ENCODE measurements at regions not wholly inside any gene's neighbourhood (a gene's known extent, or its start where the extent isn't known, plus 50 kb on each side); places are given as distances from the start of the nearest gene placed in this dataset.
A peak's percentile ranks its signal among the peaks of the same experiment; 100 is the strongest.

DNA sequence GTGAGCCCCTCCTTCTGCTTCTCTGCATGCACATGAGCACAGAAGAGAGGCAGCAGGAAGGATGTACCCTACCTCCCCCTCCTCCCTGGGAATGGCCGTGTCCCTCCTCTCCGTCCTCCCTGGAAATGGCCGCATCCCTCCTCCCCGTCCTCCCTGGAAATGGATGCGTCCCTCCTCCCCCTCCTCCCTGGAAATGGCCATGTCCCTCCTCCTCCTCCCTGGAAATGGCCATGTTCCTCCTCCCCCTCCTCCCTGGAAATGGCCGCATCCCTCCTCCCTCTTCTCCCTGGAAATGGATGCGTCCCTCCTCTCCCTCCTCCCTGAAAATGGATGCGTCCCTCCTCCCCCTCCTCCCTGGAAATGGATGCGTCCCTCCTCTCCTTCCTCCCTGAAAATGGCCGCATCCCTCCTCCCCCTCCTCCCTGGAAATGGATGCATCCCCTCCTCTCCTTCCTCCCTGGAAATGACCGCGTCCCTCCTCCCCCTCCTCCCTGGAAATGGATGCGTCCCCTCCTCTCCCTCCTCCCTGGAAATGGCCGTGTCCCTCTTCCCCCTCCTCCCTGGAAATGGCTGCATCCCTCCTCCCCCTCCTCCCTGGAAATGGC, 428.6 kb downstream of the AACS start:
- Histone ChIP-seq H3K9ac (ENCODE audit: low read length in 3 of 3) (no peak overlapping the region), H3K27me3 (ENCODE audit: control insufficient read depth, insufficient read depth, low read length) (no peaks in the 10 kb centered on the region), H3K4me3 (ENCODE audit: low read length in 3 of 3) (no peak overlapping the region), H3K9me3 (ENCODE audit: control insufficient read depth in 2 of 3, insufficient read depth in 1 of 3, low read length in 3 of 3) (no peaks in the 10 kb centered on the region), H3K27ac (ENCODE audit: low read depth in 2 of 2, low read length in 2 of 2) (no peak overlapping the region), H3K4me1 (ENCODE audit: control insufficient read depth in 2 of 3, insufficient read depth in 2 of 3, low read depth in 1 of 3, low read length in 3 of 3) (no peaks in the 10 kb centered on the region), H3K36me3 (ENCODE audit: control insufficient read depth in 2 of 3, insufficient read depth in 3 of 3, low read length in 3 of 3) (no peaks in the 10 kb centered on the region)
- DNase-seq (peak in 1 of 5 donors; percentile 29), FAIRE-seq (no peak)
- intact Hi-C loops (cut with DNase I): no loop called here
- TF ChIP-seq, protein P1, sequence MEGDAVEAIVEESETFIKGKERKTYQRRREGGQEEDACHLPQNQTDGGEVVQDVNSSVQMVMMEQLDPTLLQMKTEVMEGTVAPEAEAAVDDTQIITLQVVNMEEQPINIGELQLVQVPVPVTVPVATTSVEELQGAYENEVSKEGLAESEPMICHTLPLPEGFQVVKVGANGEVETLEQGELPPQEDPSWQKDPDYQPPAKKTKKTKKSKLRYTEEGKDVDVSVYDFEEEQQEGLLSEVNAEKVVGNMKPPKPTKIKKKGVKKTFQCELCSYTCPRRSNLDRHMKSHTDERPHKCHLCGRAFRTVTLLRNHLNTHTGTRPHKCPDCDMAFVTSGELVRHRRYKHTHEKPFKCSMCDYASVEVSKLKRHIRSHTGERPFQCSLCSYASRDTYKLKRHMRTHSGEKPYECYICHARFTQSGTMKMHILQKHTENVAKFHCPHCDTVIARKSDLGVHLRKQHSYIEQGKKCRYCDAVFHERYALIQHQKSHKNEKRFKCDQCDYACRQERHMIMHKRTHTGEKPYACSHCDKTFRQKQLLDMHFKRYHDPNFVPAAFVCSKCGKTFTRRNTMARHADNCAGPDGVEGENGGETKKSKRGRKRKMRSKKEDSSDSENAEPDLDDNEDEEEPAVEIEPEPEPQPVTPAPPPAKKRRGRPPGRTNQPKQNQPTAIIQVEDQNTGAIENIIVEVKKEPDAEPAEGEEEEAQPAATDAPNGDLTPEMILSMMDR (IDR thresholded peaks at IDR 0.05; ENCODE audit: borderline replicate concordance, extremely low read depth, insufficient read depth): no peak

GRCh38 chr12:125503128-125503527, 437.9 kb downstream of the AACS start:
- FAIRE-seq: no peak

GRCh38 chr12:125509195-125509594, 444.0 kb downstream of the AACS start:
- Histone ChIP-seq H3K9me3 (ENCODE audit: control insufficient read depth in 2 of 3, insufficient read depth in 1 of 3, low read length in 3 of 3) (no peaks in the 10 kb centered on the region), H3K4me1 (ENCODE audit: control insufficient read depth in 2 of 3, insufficient read depth in 2 of 3, low read depth in 1 of 3, low read length in 3 of 3) (no peaks in the 10 kb centered on the region), H3K36me3 (ENCODE audit: control insufficient read depth in 2 of 3, insufficient read depth in 3 of 3, low read length in 3 of 3) (no peaks in the 10 kb centered on the region), H3K27ac (ENCODE audit: low read depth in 2 of 2, low read length in 2 of 2) (no peak overlapping the region), H3K27me3 (ENCODE audit: control insufficient read depth, insufficient read depth, low read length) (no peaks in the 10 kb centered on the region), H3K9ac (ENCODE audit: low read length in 3 of 3) (no peak overlapping the region), H3K4me3 (ENCODE audit: low read length in 3 of 3) (no peak overlapping the region)
- DNase-seq: no peak
- FAIRE-seq: no peak
- TF ChIP-seq, protein P1 (IDR thresholded peaks at IDR 0.05; ENCODE audit: borderline replicate concordance, extremely low read depth, insufficient read depth): no peak
- intact Hi-C loops (cut with DNase I): no loop called here

More at GRCh38 chr12:125503128-125503527, 437.9 kb downstream of the AACS start:
- H3K9me3 ChIP-seq (ENCODE audit: control insufficient read depth in 2 of 3, insufficient read depth in 1 of 3, low read length in 3 of 3): no peaks in the 10 kb centered on the region
- intact Hi-C loops (cut with DNase I): no loop called here
- TF ChIP-seq, protein P1 (IDR thresholded peaks at IDR 0.05; ENCODE audit: borderline replicate concordance, extremely low read depth, insufficient read depth): no peak
- H3K36me3 ChIP-seq (ENCODE audit: control insufficient read depth in 2 of 3, insufficient read depth in 3 of 3, low read length in 3 of 3): no peaks in the 10 kb centered on the region
- no peak overlapping the region for H3K4me3 ChIP-seq (ENCODE audit: low read length in 3 of 3)
- H3K9ac ChIP-seq (ENCODE audit: low read length in 3 of 3): no peak overlapping the region
- H3K4me1 ChIP-seq (ENCODE audit: control insufficient read depth in 2 of 3, insufficient read depth in 2 of 3, low read depth in 1 of 3, low read length in 3 of 3): no peaks in the 10 kb centered on the region
- no peak for DNase-seq
- H3K27me3 ChIP-seq (ENCODE audit: control insufficient read depth, insufficient read depth, low read length): no peaks in the 10 kb centered on the region
- H3K27ac ChIP-seq (ENCODE audit: low read depth in 2 of 2, low read length in 2 of 2): no peak overlapping the region
